Spleen (tissue), 7 donors: ENCODE measurements at regions not wholly inside any gene's neighbourhood (a gene's known extent, or its start where the extent isn't known, plus 50 kb on each side); places are given as distances from the start of the nearest gene placed in this dataset.

Experiments used
- CTCF ChIP-seq, 11 experiments: fragments of 200-600 bp in 7 of 11; fragments of 450-650 bp in 4 of 11; sonication (generic) in 4 of 11; IDR thresholded peaks in 8 of 11; conservative IDR thresholded peaks in 3 of 11; 1 replicate in 7 of 11; 2 replicates in 4 of 11; pipeline versions ENCODE4 v1.4.0 to v1.8.0; 2016 to 2021; ENCODE audit warnings: antibody characterized with exemption in 11 of 11, inconsistent platforms in 4 of 11, mild to moderate bottlenecking in 1 of 11
- POLR2A ChIP-seq, 3 donors: fragments of 450-650 bp; IDR thresholded peaks; one replicate each; pipeline ENCODE4 v1.5.1; 2017; ENCODE audit warnings: antibody characterized with exemption in 3 of 3, mild to moderate bottlenecking in 1 of 3
- POLR2AphosphoS5 ChIP-seq, 3 donors: sonication (generic); formaldehyde crosslinking; IDR thresholded peaks; one replicate each; pipeline ENCODE4 v1.5.1; 2017; ENCODE audit warnings: antibody characterized with exemption in 3 of 3
- donor health status: DM: no; HTN: no; CAD: no; lungs with moderate emphysema.
- donor health status: DM: no; HTN: no; CAD: no.
- donor health status: DM: no; HTN: no; CAD: no.

- TF ChIP-seq CTCF (IDR thresholded peaks at IDR 0.05 in 8 of 11, conservative IDR thresholded peaks at IDR 0.05 in 3 of 11) = no peak
- no peak for TF ChIP-seq POLR2AphosphoS5 (IDR thresholded peaks at IDR 0.05)
- no peak for TF ChIP-seq POLR2A (IDR thresholded peaks at IDR 0.05)
Measured at GRCh38 chr5:147037515-147038205, 159.1 kb upstream of the PPP2R2B start.
